HEK293 (cell line): ENCODE measurements at regions not wholly inside any gene's neighbourhood (a gene's known extent, or its start where the extent isn't known, plus 50 kb on each side); places are given as distances from the start of the nearest gene placed in this dataset.

Experiments used
- CTCF ChIA-PET: fragments of 350-600 bp; formaldehyde crosslinking; extraction: SDS; loops from one replicate; lab custom pipeline; 2021; ENCODE audit warnings: antibody characterized with exemption; lab: Yijun Ruan, JAX
- POLR2A ChIA-PET: fragments of 300-600 bp; formaldehyde crosslinking; extraction: SDS; loops from one replicate; lab custom pipeline; 2020; ENCODE audit warnings: antibody characterized with exemption, inconsistent platforms; lab: Yijun Ruan, JAX
- H3K27ac ChIP-seq: fragments of 200-500 bp; sonication (Bioruptor generic); 2 replicates; pipeline ENCODE4 v1.5.1; 2014; ENCODE audit warnings: low read depth, low read length, control low read depth, inconsistent platforms; ENCODE audit errors: extremely low read depth
- H3K36me3 ChIP-seq, 2 experiments: fragments of 200-500 bp in 1 of 2; sonication (Bioruptor generic) in 1 of 2; 1 replicate in 1 of 2; 2 replicates in 1 of 2; pipeline ENCODE4 v1.5.1; 2014 to 2017; ENCODE audit warnings: inconsistent platforms in 2 of 2, low read length in 2 of 2; ENCODE audit not compliant: control insufficient read depth in 2 of 2, insufficient read depth in 1 of 2
- H3K4me1 ChIP-seq: fragments of 200-500 bp; sonication (Bioruptor generic); 2 replicates; pipeline ENCODE4 v1.5.1; 2014; ENCODE audit warnings: mild to moderate bottlenecking, low read length, inconsistent platforms; ENCODE audit not compliant: control insufficient read depth, insufficient read depth
- H3K4me3 ChIP-seq: 2 replicates; pipeline ENCODE4 v1.5.1; 2011; ENCODE audit warnings: low read depth, mild to moderate bottlenecking, control low read depth, low read length, moderate library complexity
- H3K9me3 ChIP-seq: fragments of 200-500 bp; sonication (Bioruptor generic); 2 replicates; pipeline ENCODE4 v1.5.1; 2014; ENCODE audit warnings: low read depth, low read length, inconsistent platforms; ENCODE audit not compliant: control insufficient read depth, insufficient read depth
- BCL11A ChIP-seq: fragments of 450-650 bp; formaldehyde crosslinking; IDR thresholded peaks from 2 replicates; pipeline ENCODE4 v1.5.1; 2016; ENCODE audit warnings: low read depth, missing biosample characterization, missing genetic modification characterization
- EGR2 ChIP-seq: fragments of 450-650 bp; formaldehyde crosslinking; IDR thresholded peaks from 2 replicates; pipeline ENCODE4 v1.5.1; 2016; ENCODE audit warnings: low read depth, missing biosample characterization, missing genetic modification characterization
- OSR2 ChIP-seq: fragments of 450-650 bp; formaldehyde crosslinking; IDR thresholded peaks from 2 replicates; pipeline ENCODE4 v1.5.1; 2016; ENCODE audit warnings: missing biosample characterization, missing genetic modification characterization
- SETDB1 ChIP-seq: IDR thresholded peaks from one replicate; pipeline ENCODE4 v1.6.1; 2017; ENCODE audit warnings: mild to moderate bottlenecking, low read length, moderate library complexity, mixed read lengths; ENCODE audit not compliant: insufficient read length
- WT1 ChIP-seq: fragments of 450-650 bp; formaldehyde crosslinking; IDR thresholded peaks from 2 replicates; pipeline ENCODE4 v1.5.1; 2016; ENCODE audit warnings: missing biosample characterization, missing genetic modification characterization
- ZBTB21 ChIP-seq: fragments of 450-650 bp; formaldehyde crosslinking; IDR thresholded peaks from 2 replicates; pipeline ENCODE4 v1.5.1; 2017; ENCODE audit warnings: missing biosample characterization, missing genetic modification characterization
- ZNF112 ChIP-seq: fragments of 450-650 bp; formaldehyde crosslinking; IDR thresholded peaks from 2 replicates; pipeline ENCODE4 v1.5.0; 2017; ENCODE audit warnings: missing biosample characterization, missing genetic modification characterization
- ZNF174 ChIP-seq: fragments of 450-650 bp; formaldehyde crosslinking; IDR thresholded peaks from 2 replicates; pipeline ENCODE4 v1.5.0; 2017; ENCODE audit warnings: missing biosample characterization, mild to moderate bottlenecking, missing genetic modification characterization
- ZNF214 ChIP-seq: fragments of 450-650 bp; formaldehyde crosslinking; IDR thresholded peaks from 2 replicates; pipeline ENCODE4 v1.5.1; 2017; ENCODE audit warnings: missing biosample characterization, mild to moderate bottlenecking, missing genetic modification characterization, borderline replicate concordance
- ZNF223 ChIP-seq: fragments of 450-650 bp; formaldehyde crosslinking; IDR thresholded peaks from 2 replicates; pipeline ENCODE4 v1.5.1; 2016; ENCODE audit warnings: missing biosample characterization, missing genetic modification characterization
- ZNF23 ChIP-seq: fragments of 450-650 bp; formaldehyde crosslinking; IDR thresholded peaks from 2 replicates; pipeline ENCODE4 v1.5.1; 2016; ENCODE audit warnings: missing biosample characterization, missing genetic modification characterization, borderline replicate concordance
- ZNF366 ChIP-seq: fragments of 450-650 bp; formaldehyde crosslinking; conservative IDR thresholded peaks from 2 replicates; pipeline ENCODE4 v1.5.1; 2016; ENCODE audit warnings: missing biosample characterization, missing genetic modification characterization
- ZNF404 ChIP-seq: fragments of 450-650 bp; formaldehyde crosslinking; IDR thresholded peaks from 2 replicates; pipeline ENCODE4 v1.5.1; 2017; ENCODE audit warnings: missing biosample characterization, missing genetic modification characterization
- ZNF426 ChIP-seq: fragments of 450-650 bp; formaldehyde crosslinking; IDR thresholded peaks from 2 replicates; pipeline ENCODE4 v1.5.1; 2017; ENCODE audit warnings: missing biosample characterization, missing genetic modification characterization, mild to moderate bottlenecking, inconsistent platforms, moderate library complexity
- ZNF530 ChIP-seq: fragments of 450-650 bp; formaldehyde crosslinking; IDR thresholded peaks from 2 replicates; pipeline ENCODE4 v1.5.1; 2016; ENCODE audit warnings: low read depth, missing biosample characterization, missing genetic modification characterization
- ZNF544 ChIP-seq: fragments of 450-650 bp; formaldehyde crosslinking; IDR thresholded peaks from 2 replicates; pipeline ENCODE4 v1.5.0; 2017; ENCODE audit warnings: missing biosample characterization, missing genetic modification characterization
- ZNF548 ChIP-seq: fragments of 450-650 bp; formaldehyde crosslinking; IDR thresholded peaks from 2 replicates; pipeline ENCODE4 v1.5.1; 2016; ENCODE audit warnings: missing biosample characterization, missing genetic modification characterization
- ZNF677 ChIP-seq: fragments of 450-650 bp; IDR thresholded peaks from 2 replicates; pipeline ENCODE4 v1.5.0; 2018; ENCODE audit warnings: missing biosample characterization, mild to moderate bottlenecking, missing genetic modification characterization, moderate library complexity
- ZNF76 ChIP-seq: fragments of 450-650 bp; formaldehyde crosslinking; IDR thresholded peaks from 2 replicates; pipeline ENCODE4; 2016; ENCODE audit warnings: low read depth, missing biosample characterization, missing genetic modification characterization, borderline replicate concordance
- TF ChIP-seq, protein P1 (sequence below): fragments of 450-650 bp; formaldehyde crosslinking; conservative IDR thresholded peaks from 2 replicates; pipeline ENCODE4 v1.5.1; 2016; ENCODE audit warnings: low read depth, missing biosample characterization, missing genetic modification characterization
- TF ChIP-seq, protein P2 (sequence below): fragments of 450-650 bp; formaldehyde crosslinking; IDR thresholded peaks from 2 replicates; pipeline ENCODE4 v1.5.1; 2016; ENCODE audit warnings: missing biosample characterization, missing genetic modification characterization
- TF ChIP-seq, protein P3 (sequence below): fragments of 450-650 bp; formaldehyde crosslinking; IDR thresholded peaks from 2 replicates; pipeline ENCODE4 v1.5.1; 2016; ENCODE audit warnings: missing biosample characterization, missing genetic modification characterization
- TF ChIP-seq, protein P4 (sequence below): fragments of 450-650 bp; formaldehyde crosslinking; IDR thresholded peaks from 2 replicates; pipeline ENCODE4 v1.5.1; 2016; ENCODE audit warnings: missing biosample characterization, missing genetic modification characterization
- TF ChIP-seq, protein P5 (sequence below): fragments of 450-650 bp; formaldehyde crosslinking; IDR thresholded peaks from 2 replicates; pipeline ENCODE4 v1.5.1; 2017; ENCODE audit warnings: missing biosample characterization, missing genetic modification characterization

DNA sequence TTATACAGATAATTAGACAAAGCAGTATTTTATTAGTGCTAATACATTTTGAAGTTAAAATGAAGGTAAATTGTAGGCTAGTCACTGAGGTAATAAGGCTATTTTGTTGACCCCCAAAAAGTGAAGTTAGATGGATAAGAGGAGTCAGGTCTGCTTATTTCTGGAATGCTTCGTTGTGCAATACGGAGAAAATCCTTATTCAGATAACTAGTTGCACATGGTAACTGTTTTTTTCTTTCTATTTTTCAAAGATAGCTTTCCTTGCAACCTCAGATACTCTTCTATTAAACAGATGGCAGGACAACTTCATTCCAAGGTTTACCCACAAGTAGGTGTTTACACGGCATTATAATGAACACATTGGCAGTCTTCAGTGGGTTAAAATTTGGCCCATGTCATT, 101.1 kb downstream of the TMEM174 start:
- Histone ChIP-seq H3K4me1 (no peaks in the 10 kb centered on the region), H3K4me3 (no peak overlapping the region), H3K36me3 (no peaks in the 10 kb centered on the region), H3K27ac (no peak overlapping the region), H3K9me3 (no peaks in the 10 kb centered on the region)
- ChIA-PET POLR2A (interaction anchor here (1.4 kb wide), 1 partner anchor 174 kb away, joined by 3 read pairs; the partner anchor contains the start of gene FOXD1), CTCF (interaction anchor here (0.6 to 1.4 kb wide), 3 partner anchors 9 to 284 kb away, joined by 3 to 5 read pairs (median 4); no protein-coding TSS in a partner anchor)
- TF ChIP-seq ZBTB21 (tag by site-specific recombination) (no peak), ZNF23 (tag by site-specific recombination) (no peak), ZNF677 (no peak), ZNF76 (tag by site-specific recombination) (no peak), ZNF530 (tag by site-specific recombination) (no peak), EGR2 (tag by site-specific recombination) (no peak), ZNF366 (tag by site-specific recombination) (no peak), ZNF404 (tag by site-specific recombination) (no peak), ZNF426 (no peak), ZNF548 (tag by site-specific recombination) (no peak), WT1 (tag by site-specific recombination) (no peak), ZNF112 (no peak), OSR2 (no peak), ZNF544 (tag by site-specific recombination) (no peak), ZNF223 (no peak)
- TF ChIP-seq, protein P1, sequence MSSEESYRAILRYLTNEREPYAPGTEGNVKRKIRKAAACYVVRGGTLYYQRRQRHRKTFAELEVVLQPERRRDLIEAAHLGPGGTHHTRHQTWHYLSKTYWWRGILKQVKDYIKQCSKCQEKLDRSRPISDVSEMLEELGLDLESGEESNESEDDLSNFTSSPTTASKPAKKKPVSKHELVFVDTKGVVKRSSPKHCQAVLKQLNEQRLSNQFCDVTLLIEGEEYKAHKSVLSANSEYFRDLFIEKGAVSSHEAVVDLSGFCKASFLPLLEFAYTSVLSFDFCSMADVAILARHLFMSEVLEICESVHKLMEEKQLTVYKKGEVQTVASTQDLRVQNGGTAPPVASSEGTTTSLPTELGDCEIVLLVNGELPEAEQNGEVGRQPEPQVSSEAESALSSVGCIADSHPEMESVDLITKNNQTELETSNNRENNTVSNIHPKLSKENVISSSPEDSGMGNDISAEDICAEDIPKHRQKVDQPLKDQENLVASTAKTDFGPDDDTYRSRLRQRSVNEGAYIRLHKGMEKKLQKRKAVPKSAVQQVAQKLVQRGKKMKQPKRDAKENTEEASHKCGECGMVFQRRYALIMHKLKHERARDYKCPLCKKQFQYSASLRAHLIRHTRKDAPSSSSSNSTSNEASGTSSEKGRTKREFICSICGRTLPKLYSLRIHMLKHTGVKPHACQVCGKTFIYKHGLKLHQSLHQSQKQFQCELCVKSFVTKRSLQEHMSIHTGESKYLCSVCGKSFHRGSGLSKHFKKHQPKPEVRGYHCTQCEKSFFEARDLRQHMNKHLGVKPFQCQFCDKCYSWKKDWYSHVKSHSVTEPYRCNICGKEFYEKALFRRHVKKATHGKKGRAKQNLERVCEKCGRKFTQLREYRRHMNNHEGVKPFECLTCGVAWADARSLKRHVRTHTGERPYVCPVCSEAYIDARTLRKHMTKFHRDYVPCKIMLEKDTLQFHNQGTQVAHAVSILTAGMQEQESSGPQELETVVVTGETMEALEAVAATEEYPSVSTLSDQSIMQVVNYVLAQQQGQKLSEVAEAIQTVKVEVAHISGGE: no peak
- TF ChIP-seq, protein P2, sequence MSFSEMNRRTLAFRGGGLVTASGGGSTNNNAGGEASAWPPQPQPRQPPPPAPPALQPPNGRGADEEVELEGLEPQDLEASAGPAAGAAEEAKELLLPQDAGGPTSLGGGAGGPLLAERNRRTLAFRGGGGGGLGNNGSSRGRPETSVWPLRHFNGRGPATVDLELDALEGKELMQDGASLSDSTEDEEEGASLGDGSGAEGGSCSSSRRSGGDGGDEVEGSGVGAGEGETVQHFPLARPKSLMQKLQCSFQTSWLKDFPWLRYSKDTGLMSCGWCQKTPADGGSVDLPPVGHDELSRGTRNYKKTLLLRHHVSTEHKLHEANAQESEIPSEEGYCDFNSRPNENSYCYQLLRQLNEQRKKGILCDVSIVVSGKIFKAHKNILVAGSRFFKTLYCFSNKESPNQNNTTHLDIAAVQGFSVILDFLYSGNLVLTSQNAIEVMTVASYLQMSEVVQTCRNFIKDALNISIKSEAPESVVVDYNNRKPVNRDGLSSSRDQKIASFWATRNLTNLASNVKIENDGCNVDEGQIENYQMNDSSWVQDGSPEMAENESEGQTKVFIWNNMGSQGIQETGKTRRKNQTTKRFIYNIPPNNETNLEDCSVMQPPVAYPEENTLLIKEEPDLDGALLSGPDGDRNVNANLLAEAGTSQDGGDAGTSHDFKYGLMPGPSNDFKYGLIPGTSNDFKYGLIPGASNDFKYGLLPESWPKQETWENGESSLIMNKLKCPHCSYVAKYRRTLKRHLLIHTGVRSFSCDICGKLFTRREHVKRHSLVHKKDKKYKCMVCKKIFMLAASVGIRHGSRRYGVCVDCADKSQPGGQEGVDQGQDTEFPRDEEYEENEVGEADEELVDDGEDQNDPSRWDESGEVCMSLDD: no peak

DNA sequence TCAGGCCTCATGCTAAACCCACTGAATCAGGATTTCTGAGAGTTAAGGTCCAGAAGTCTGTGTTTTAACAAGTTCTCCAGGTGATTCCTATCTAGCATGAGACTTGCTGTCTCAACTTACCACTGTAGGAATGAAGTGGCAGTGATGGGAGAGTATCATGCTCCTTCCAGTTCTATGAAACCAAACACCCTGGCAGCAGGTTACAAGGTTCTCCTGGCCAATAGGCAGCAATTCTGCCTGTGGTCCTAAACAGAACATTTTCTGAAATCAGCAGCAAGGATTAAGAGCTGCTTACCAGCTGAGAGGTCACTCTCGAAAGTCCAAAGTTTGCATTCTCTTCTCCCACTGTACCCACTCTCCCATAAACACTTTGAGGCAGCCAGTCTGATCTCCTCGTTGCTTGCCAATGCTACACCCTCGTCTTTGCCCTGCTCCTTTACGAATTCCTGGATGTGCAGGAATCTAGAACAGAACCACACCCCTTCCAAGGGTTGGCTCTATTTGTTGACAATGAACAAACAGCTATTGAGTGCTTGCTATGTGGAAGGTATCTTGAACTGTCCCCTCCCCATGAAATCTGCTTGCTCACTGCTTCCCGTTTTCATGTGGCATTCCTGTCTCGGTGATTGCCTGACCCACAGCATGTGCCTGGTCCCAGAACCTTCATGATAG, 100.5 kb downstream of the TMEM174 start:
- Histone ChIP-seq H3K36me3 (no peaks in the 10 kb centered on the region), H3K4me3 (no peak overlapping the region), H3K4me1 (no peaks in the 10 kb centered on the region), H3K27ac (no peak overlapping the region), H3K9me3 (no peaks in the 10 kb centered on the region)
- CTCF ChIA-PET: interaction anchor here (1.2 to 1.4 kb wide), 2 partner anchors 10 to 22 kb away, joined by 4 to 5 read pairs; no protein-coding TSS in a partner anchor
- POLR2A ChIA-PET: interaction anchor here (1.4 kb wide), 1 partner anchor 175 kb away, joined by 3 read pairs; the partner anchor contains the start of gene FOXD1
- TF ChIP-seq, protein P3, sequence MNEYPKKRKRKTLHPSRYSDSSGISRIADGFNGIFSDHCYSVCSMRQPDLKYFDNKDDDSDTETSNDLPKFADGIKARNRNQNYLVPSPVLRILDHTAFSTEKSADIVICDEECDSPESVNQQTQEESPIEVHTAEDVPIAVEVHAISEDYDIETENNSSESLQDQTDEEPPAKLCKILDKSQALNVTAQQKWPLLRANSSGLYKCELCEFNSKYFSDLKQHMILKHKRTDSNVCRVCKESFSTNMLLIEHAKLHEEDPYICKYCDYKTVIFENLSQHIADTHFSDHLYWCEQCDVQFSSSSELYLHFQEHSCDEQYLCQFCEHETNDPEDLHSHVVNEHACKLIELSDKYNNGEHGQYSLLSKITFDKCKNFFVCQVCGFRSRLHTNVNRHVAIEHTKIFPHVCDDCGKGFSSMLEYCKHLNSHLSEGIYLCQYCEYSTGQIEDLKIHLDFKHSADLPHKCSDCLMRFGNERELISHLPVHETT (tag by site-specific recombination): no peak
- no peak for TF ChIP-seq BCL11A (tag by site-specific recombination)
- TF ChIP-seq, protein P4, sequence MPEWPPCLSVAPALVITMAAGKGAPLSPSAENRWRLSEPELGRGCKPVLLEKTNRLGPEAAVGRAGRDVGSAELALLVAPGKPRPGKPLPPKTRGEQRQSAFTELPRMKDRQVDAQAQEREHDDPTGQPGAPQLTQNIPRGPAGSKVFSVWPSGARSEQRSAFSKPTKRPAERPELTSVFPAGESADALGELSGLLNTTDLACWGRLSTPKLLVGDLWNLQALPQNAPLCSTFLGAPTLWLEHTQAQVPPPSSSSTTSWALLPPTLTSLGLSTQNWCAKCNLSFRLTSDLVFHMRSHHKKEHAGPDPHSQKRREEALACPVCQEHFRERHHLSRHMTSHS (tag by site-specific recombination): no peak
- no peak for TF ChIP-seq ZNF214 (tag by site-specific recombination)
- no peak for TF ChIP-seq ZNF174 (tag by site-specific recombination)
- TF ChIP-seq, protein P5, sequence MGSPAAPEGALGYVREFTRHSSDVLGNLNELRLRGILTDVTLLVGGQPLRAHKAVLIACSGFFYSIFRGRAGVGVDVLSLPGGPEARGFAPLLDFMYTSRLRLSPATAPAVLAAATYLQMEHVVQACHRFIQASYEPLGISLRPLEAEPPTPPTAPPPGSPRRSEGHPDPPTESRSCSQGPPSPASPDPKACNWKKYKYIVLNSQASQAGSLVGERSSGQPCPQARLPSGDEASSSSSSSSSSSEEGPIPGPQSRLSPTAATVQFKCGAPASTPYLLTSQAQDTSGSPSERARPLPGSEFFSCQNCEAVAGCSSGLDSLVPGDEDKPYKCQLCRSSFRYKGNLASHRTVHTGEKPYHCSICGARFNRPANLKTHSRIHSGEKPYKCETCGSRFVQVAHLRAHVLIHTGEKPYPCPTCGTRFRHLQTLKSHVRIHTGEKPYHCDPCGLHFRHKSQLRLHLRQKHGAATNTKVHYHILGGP: no peak
- TF ChIP-seq SETDB1: no peak
